CD1c-positive myeloid dendritic cell (primary cell): ENCODE measurements at regions not wholly inside any gene's neighbourhood (a gene's known extent, or its start where the extent isn't known, plus 50 kb on each side); places are given as distances from the start of the nearest gene placed in this dataset.
"Not testable (repeated sequence)": the region's sequence is repeated elsewhere in the genome, so short reads cannot be mapped to it uniquely, and the experiment has no call there.

Source experiments
- DNase-seq: peaks from one replicate; pipeline ENCODE4 v3.0.0-alpha.2; 2016; ENCODE audit errors: extremely low spot score

GRCh38 chr17:5864741-5865657 lies 205.2 kb upstream of the WSCD1 start:
- no peak for DNase-seq

- DNase-seq, result no peak
Measured at GRCh38 chr17:5866978-5867377, 203.2 kb upstream of the WSCD1 start.

- DNase-seq, result no peak
Measured at GRCh38 chr17:5869041-5869745, 201.0 kb upstream of the WSCD1 start.

GRCh38 chr17:5870231-5870953 lies 199.8 kb upstream of the WSCD1 start:
- no peak for DNase-seq

GRCh38 chr17:5871666-5872065 lies 198.5 kb upstream of the WSCD1 start:
- DNase-seq, result no peak

GRCh38 chr17:5872831-5873230 lies 197.3 kb upstream of the WSCD1 start:
- no peak for DNase-seq

GRCh38 chr17:5873781-5874180 lies 196.4 kb upstream of the WSCD1 start:
- no peak for DNase-seq

- no peak for DNase-seq
Measured at GRCh38 chr17:5874486-5874885, 195.7 kb upstream of the WSCD1 start.

GRCh38 chr17:5877366-5877765 lies 192.8 kb upstream of the WSCD1 start:
- DNase-seq, result no peak

GRCh38 chr17:5877948-5878347 lies 192.2 kb upstream of the WSCD1 start:
- DNase-seq, result no peak

GRCh38 chr17:5881849-5882248 lies 188.3 kb upstream of the WSCD1 start:
- DNase-seq, result no peak

- no peak for DNase-seq
Measured at GRCh38 chr17:5883775-5884665, 186.2 kb upstream of the WSCD1 start.

GRCh38 chr17:5885336-5885735 lies 184.8 kb upstream of the WSCD1 start:
- DNase-seq, result no peak

- no peak for DNase-seq
Measured at GRCh38 chr17:5888811-5889210, 181.4 kb upstream of the WSCD1 start.

- DNase-seq, result no peak
Measured at GRCh38 chr17:5892921-5893675, 177.1 kb upstream of the WSCD1 start.

- no peak for DNase-seq
Measured at GRCh38 chr17:5893741-5894140, 176.4 kb upstream of the WSCD1 start.

GRCh38 chr17:5895276-5895675 lies 174.9 kb upstream of the WSCD1 start:
- no peak for DNase-seq

- no peak for DNase-seq
Measured at GRCh38 chr17:5896215-5896614, 174.0 kb upstream of the WSCD1 start.

- no peak for DNase-seq
Measured at GRCh38 chr17:5897275-5897911, 172.8 kb upstream of the WSCD1 start.

- not testable (repeated sequence) for DNase-seq
Measured at GRCh38 chr17:5897981-5898380, 172.2 kb upstream of the WSCD1 start.
